GM19023 (cell line): ENCODE measurements at regions not wholly inside any gene's neighbourhood (a gene's known extent, or its start where the extent isn't known, plus 50 kb on each side); places are given as distances from the start of the nearest gene placed in this dataset.

Source experiments
- ATAC-seq: cut with Tn5 transposase; IDR thresholded peaks from one replicate; pipeline ENCODE4 v1.9.1; 2021; ENCODE audit warnings: mild to moderate bottlenecking, moderate library complexity; ENCODE audit not compliant: unreplicated experiment

- ATAC-seq = no peak
Observed at GRCh38 chr4:100130964-100131363, 59.3 kb downstream of the DDIT4L start.

- no peak for ATAC-seq
Observed at GRCh38 chr4:100130491-100130890, 59.8 kb downstream of the DDIT4L start.

- no peak for ATAC-seq
Observed at GRCh38 chr4:100129774-100130173, 60.5 kb downstream of the DDIT4L start.

GRCh38 chr4:100128338-100128737 is 61.9 kb downstream of the DDIT4L start:
- no peak for ATAC-seq

- no peak for ATAC-seq
Observed at GRCh38 chr4:100124715-100125114, 65.6 kb downstream of the DDIT4L start.

- no peak for ATAC-seq
Observed at GRCh38 chr4:100118181-100118580, 72.1 kb downstream of the DDIT4L start.

GRCh38 chr4:100117750-100118149 is 72.5 kb downstream of the DDIT4L start:
- no peak for ATAC-seq

- ATAC-seq = no peak
Observed at GRCh38 chr4:100114909-100115308, 75.4 kb downstream of the DDIT4L start.

- no peak for ATAC-seq
Observed at GRCh38 chr4:100113732-100114131, 76.5 kb downstream of the DDIT4L start.

GRCh38 chr4:100113096-100113495 is 77.2 kb downstream of the DDIT4L start:
- ATAC-seq = no peak

- ATAC-seq = no peak
Observed at GRCh38 chr4:100109921-100110320, 80.3 kb downstream of the DDIT4L start.

GRCh38 chr4:100108869-100109268 is 81.4 kb downstream of the DDIT4L start:
- ATAC-seq = no peak

GRCh38 chr4:100106982-100107381 is 83.3 kb downstream of the DDIT4L start:
- peak; percentile 97 for ATAC-seq

- no peak for ATAC-seq
Observed at GRCh38 chr4:100103671-100104070, 86.6 kb downstream of the DDIT4L start.

- ATAC-seq = peak; percentile 42
Observed at GRCh38 chr4:100100985-100101384, 89.3 kb downstream of the DDIT4L start.

GRCh38 chr4:100099746-100100145 is 90.5 kb downstream of the DDIT4L start:
- no peak for ATAC-seq

GRCh38 chr4:100098681-100099080 is 91.6 kb downstream of the DDIT4L start:
- no peak for ATAC-seq

GRCh38 chr4:100098011-100098545 is 92.2 kb downstream of the DDIT4L start:
- no peak for ATAC-seq

GRCh38 chr4:100095729-100096595 is 94.3 kb downstream of the DDIT4L start:
- peak; percentile 80 for ATAC-seq

- peak; percentile 79 for ATAC-seq
Observed at GRCh38 chr4:100093091-100093866, 97.0 kb downstream of the DDIT4L start.

GRCh38 chr4:100087743-100088142 is 102.5 kb downstream of the DDIT4L start:
- ATAC-seq = no peak
